ENCODE measurements at regions not wholly inside any gene's neighbourhood (a gene's known extent, or its start where the extent isn't known, plus 50 kb on each side); places are given as distances from the start of the nearest gene placed in this dataset.

GRCh38 chr13:44627441-44627840 is 51.3 kb upstream of the TSC22D1 start:
- CTCF ChIA-PET = interaction anchor here (0.6 kb wide), 1 partner anchor 11 kb away, joined by 3 read pairs; no protein-coding TSS in a partner anchor

GRCh38 chr13:44626176-44626575 is 50.0 kb upstream of the TSC22D1 start:
- Histone ChIP-seq H3K4me1 (ENCODE audit: control insufficient read depth, insufficient read depth, low read length) (no peaks in the 10 kb centered on the region), H3K27ac (ENCODE audit: extremely low read depth, low read depth, low read length) (no peak overlapping the region), H3K4me3 (ENCODE audit: low read depth, low read length) (no peak overlapping the region), H3K36me3 (ENCODE audit: control insufficient read depth in 2 of 2, insufficient read depth in 1 of 2, low read length in 2 of 2) (no peaks in the 10 kb centered on the region), H3K9me3 (ENCODE audit: control insufficient read depth, insufficient read depth, low read depth, low read length) (no peaks in the 10 kb centered on the region)
- CTCF ChIA-PET = interaction anchor here (0.6 kb wide), 1 partner anchor 772 kb away, joined by 5 read pairs; no protein-coding TSS in a partner anchor
- no peak for TF ChIP-seq SP7 (tag by site-specific recombination; IDR thresholded peaks at IDR 0.05)
- TF ChIP-seq ZNF416 (tag by site-specific recombination; IDR thresholded peaks at IDR 0.05) = no peak
- peak; percentile 87 for TF ChIP-seq ZNF10 (tag by site-specific recombination; IDR thresholded peaks at IDR 0.05)
- POLR2A ChIA-PET = no interaction called here

More at GRCh38 chr13:44627441-44627840, 51.3 kb upstream of the TSC22D1 start:
- H3K4me1 ChIP-seq (ENCODE audit: control insufficient read depth, insufficient read depth, low read length) = no peaks in the 10 kb centered on the region
- H3K9me3 ChIP-seq (ENCODE audit: control insufficient read depth, insufficient read depth, low read depth, low read length) = no peaks in the 10 kb centered on the region
- no peak overlapping the region for H3K4me3 ChIP-seq (ENCODE audit: low read depth, low read length)
- TF ChIP-seq ZNF266 (tag by site-specific recombination; IDR thresholded peaks at IDR 0.05; ENCODE audit: low read depth) = no peak
- no peak for TF ChIP-seq PBX3 (CRISPR knock-in tag; IDR thresholded peaks at IDR 0.05)
- TF ChIP-seq ZNF837 (tag by site-specific recombination; IDR thresholded peaks at IDR 0.05) = no peak
- no peak for TF ChIP-seq ZNF140 (tag by site-specific recombination; IDR thresholded peaks at IDR 0.05)
- no peak for TF ChIP-seq ZNF707 (tag by site-specific recombination; IDR thresholded peaks at IDR 0.05)
- TF ChIP-seq KLF10 (tag by site-specific recombination; IDR thresholded peaks at IDR 0.05) = no peak
- no peak for TF ChIP-seq YY2 (tag by site-specific recombination; IDR thresholded peaks at IDR 0.05)
- TF ChIP-seq ZSCAN18 (tag by site-specific recombination; IDR thresholded peaks at IDR 0.05) = no peak
- TF ChIP-seq ZNF174 (tag by site-specific recombination; IDR thresholded peaks at IDR 0.05) = no peak
- no peak for TF ChIP-seq ZNF214 (tag by site-specific recombination; IDR thresholded peaks at IDR 0.05; ENCODE audit: borderline replicate concordance)
- TF ChIP-seq ZNF239 (tag by site-specific recombination; IDR thresholded peaks at IDR 0.05) = no peak
- no peak for TF ChIP-seq ZNF626 (tag by site-specific recombination; IDR thresholded peaks at IDR 0.05)
- no peak for TF ChIP-seq ZNF571 (tag by site-specific recombination; IDR thresholded peaks at IDR 0.05)
- no peak for TF ChIP-seq ZNF473 (tag by site-specific recombination; IDR thresholded peaks at IDR 0.05)
- TF ChIP-seq TSHZ1 (tag by site-specific recombination; IDR thresholded peaks at IDR 0.05; ENCODE audit: borderline replicate concordance) = no peak
- H3K27ac ChIP-seq (ENCODE audit: extremely low read depth, low read depth, low read length) = no peak overlapping the region
- POLR2A ChIA-PET = no interaction called here
- H3K36me3 ChIP-seq (ENCODE audit: control insufficient read depth in 2 of 2, insufficient read depth in 1 of 2, low read length in 2 of 2) = no peaks in the 10 kb centered on the region
